Sigmoid colon (tissue), 6 donors: ENCODE measurements at regions not wholly inside any gene's neighbourhood (a gene's known extent, or its start where the extent isn't known, plus 50 kb on each side); places are given as distances from the start of the nearest gene placed in this dataset.

ENCODE experiments used
- DNase-seq: peaks from one replicate; pipeline ENCODE4 v3.0.0-alpha.2; 2019
- H3K27ac ChIP-seq, 4 donors: fragments of 200-600 bp; sonication (generic); one replicate each; pipeline ENCODE4 v1.5.1; 2016 to 2019; ENCODE audit warnings: mild to moderate bottlenecking in 1 of 4
- H3K27me3 ChIP-seq, 3 donors: fragments of 200-600 bp; sonication (generic); one replicate each; pipeline ENCODE4 v1.5.1; 2019; ENCODE audit warnings: mild to moderate bottlenecking in 1 of 3
- H3K36me3 ChIP-seq, 4 donors: fragments of 200-600 bp; sonication (generic); one replicate each; pipeline ENCODE4 v1.5.1; 2016 to 2019
- H3K4me1 ChIP-seq, 4 donors: fragments of 200-600 bp; sonication (generic); one replicate each; pipeline ENCODE4 v1.5.1; 2017 to 2019
- H3K4me3 ChIP-seq, 4 donors: fragments of 200-600 bp; sonication (generic); one replicate each; pipeline ENCODE4 v1.5.1; 2017 to 2019; ENCODE audit warnings: mild to moderate bottlenecking in 2 of 4, moderate library complexity in 1 of 4
- H3K9me3 ChIP-seq, 4 donors: fragments of 200-600 bp in 3 of 4; sonication (generic) in 3 of 4; one replicate each; pipeline versions ENCODE4 v1.5.1 to v1.6.1; 2013 to 2019
- CTCF ChIP-seq, 4 experiments: fragments of 450-650 bp in 3 of 4; fragments of 200-600 bp in 1 of 4; IDR thresholded peaks; one replicate each; pipeline ENCODE4 v1.5.1; 2016 to 2019; ENCODE audit warnings: antibody characterized with exemption in 4 of 4, mild to moderate bottlenecking in 3 of 4, moderate library complexity in 2 of 4
- EP300 ChIP-seq, 4 donors: sonication (generic); formaldehyde crosslinking; IDR thresholded peaks; one replicate each; pipeline ENCODE4 v1.6.1; 2017; ENCODE audit warnings: antibody characterized with exemption in 4 of 4
- POLR2A ChIP-seq, 2 donors: fragments of 450-650 bp; IDR thresholded peaks; one replicate each; pipeline ENCODE4 v1.6.1; 2016; ENCODE audit warnings: antibody characterized with exemption in 2 of 2, mild to moderate bottlenecking in 2 of 2, moderate library complexity in 2 of 2
- POLR2AphosphoS5 ChIP-seq, 4 donors: sonication (generic); formaldehyde crosslinking; IDR thresholded peaks; one replicate each; pipeline ENCODE4 v1.6.1; 2017; ENCODE audit warnings: antibody characterized with exemption in 4 of 4
- WGBS, 2 donors: extraction: QIAGEN DNeasy Blood & Tissue Kit; methylation state at CpG; one replicate each; pipeline ENCODE4 v1.1.7; 2013; 5-methylcytosine and 5-hydroxymethylcytosine counted together
- intact Hi-C: fragments of 100-400 bp; cut with DNase I; formaldehyde crosslinking; loops from one replicate; pipeline ENCODE4 v1.15.1; 2023
- donor health status: healthy with polysubstance abuse.
- donor health status: healthy.

- Histone ChIP-seq H3K4me1 (no peaks in the 10 kb centered on the region), H3K36me3 (no peaks in the 10 kb centered on the region), H3K9me3 (no peaks in the 10 kb centered on the region), H3K27me3 (peaks cover 0 to 25% (median 0%) of the 10 kb centered on the region in 3 donors), H3K4me3 (no peak overlapping the region), H3K27ac (no peak overlapping the region)
- WGBS, 2 donors: 69 to 85% methylated on average over 3 of the region's 3 CpGs
- intact Hi-C loops: no loop called here
- no peak for DNase-seq
- TF ChIP-seq POLR2AphosphoS5 (IDR thresholded peaks at IDR 0.05): no peak
- TF ChIP-seq POLR2A (IDR thresholded peaks at IDR 0.05): no peak
- no peak for TF ChIP-seq CTCF (IDR thresholded peaks at IDR 0.05)
- TF ChIP-seq EP300 (IDR thresholded peaks at IDR 0.05): no peak
Measured at GRCh38 chr1:22386774-22387173, 64.9 kb upstream of the ZBTB40 start.

GRCh38 chr1:22387919-22388580, 63.6 kb upstream of the ZBTB40 start:
- TF ChIP-seq EP300 (IDR thresholded peaks at IDR 0.05): no peak
- no peak for TF ChIP-seq POLR2A (IDR thresholded peaks at IDR 0.05)
- no peak for TF ChIP-seq POLR2AphosphoS5 (IDR thresholded peaks at IDR 0.05)
- TF ChIP-seq CTCF (IDR thresholded peaks at IDR 0.05): no peak
- H3K4me1 ChIP-seq: no peaks in the 10 kb centered on the region
- 27 to 49% methylated on average over 13 of the region's 13 CpGs for WGBS, 2 donors
- H3K36me3 ChIP-seq: no peaks in the 10 kb centered on the region
- H3K9me3 ChIP-seq: no peaks in the 10 kb centered on the region
- intact Hi-C loops: no loop called here
- H3K4me3 ChIP-seq: no peak overlapping the region
- H3K27me3 ChIP-seq: peaks cover 0 to 25% (median 0%) of the 10 kb centered on the region in 3 donors
- no peak for DNase-seq
- no peak overlapping the region for H3K27ac ChIP-seq

GRCh38 chr1:22388671-22389450, 62.8 kb upstream of the ZBTB40 start:
- H3K27me3 ChIP-seq: peaks cover 0 to 25% (median 0%) of the 10 kb centered on the region in 3 donors
- intact Hi-C loops: no loop called here
- DNase-seq: no peak

GRCh38 chr1:22393587-22393986, 58.1 kb upstream of the ZBTB40 start:
- Histone ChIP-seq H3K27me3 (peaks cover 0 to 6% (median 0%) of the 10 kb centered on the region in 3 donors), H3K4me3 (no peak overlapping the region), H3K9me3 (no peaks in the 10 kb centered on the region), H3K36me3 (no peaks in the 10 kb centered on the region), H3K4me1 (no peaks in the 10 kb centered on the region), H3K27ac (no peak overlapping the region)
- TF ChIP-seq CTCF (IDR thresholded peaks at IDR 0.05): no peak
- no peak for TF ChIP-seq POLR2AphosphoS5 (IDR thresholded peaks at IDR 0.05)
- no peak for TF ChIP-seq POLR2A (IDR thresholded peaks at IDR 0.05)
- TF ChIP-seq EP300 (IDR thresholded peaks at IDR 0.05): no peak
- intact Hi-C loops: no loop called here
- DNase-seq: no peak
- 82 to 83% methylated on average over 6 of the region's 6 CpGs for WGBS, 2 donors

More at GRCh38 chr1:22388671-22389450, 62.8 kb upstream of the ZBTB40 start:
- WGBS, 2 donors: 76 to 79% methylated on average over 19 of the region's 19 CpGs
- Histone ChIP-seq H3K9me3 (no peaks in the 10 kb centered on the region), H3K36me3 (no peaks in the 10 kb centered on the region), H3K4me3 (no peak overlapping the region), H3K4me1 (no peaks in the 10 kb centered on the region), H3K27ac (no peak overlapping the region)
- TF ChIP-seq CTCF (IDR thresholded peaks at IDR 0.05) (no peak), POLR2AphosphoS5 (IDR thresholded peaks at IDR 0.05) (no peak), EP300 (IDR thresholded peaks at IDR 0.05) (no peak), POLR2A (IDR thresholded peaks at IDR 0.05) (no peak)
